ENCODE measurements at regions not wholly inside any gene's neighbourhood (a gene's known extent, or its start where the extent isn't known, plus 50 kb on each side); places are given as distances from the start of the nearest gene placed in this dataset.

GRCh38 chrX:39476604-39477021, 621.1 kb downstream of the BCOR start:
- TF ChIP-seq EZH2phosphoT487 (IDR thresholded peaks at IDR 0.05; ENCODE audit: low read depth) (no peak), CTCF (IDR thresholded peaks at IDR 0.05; ENCODE audit: low read depth, low read length) (no peak)

Measured in OCI-LY3 (cell line).